Panc1 (cell line): ENCODE measurements at regions not wholly inside any gene's neighbourhood (a gene's known extent, or its start where the extent isn't known, plus 50 kb on each side); places are given as distances from the start of the nearest gene placed in this dataset.

ENCODE experiments used
- ATAC-seq: fragments of 200-7000 bp; cut with Tn5 transposase; 2 replicates; pipeline ENCODE4 v1.9.1; 2020; ENCODE audit warnings: mild to moderate bottlenecking, moderate library complexity
- BruUV-seq: library from RNA; stranded (reverse); fragments of 400-500 nt; replicated peaks from 2 replicates; lab custom pipeline; 2021; lab: Mats Ljungman, UMichigan
- CTCF ChIA-PET: fragments of 300-600 bp; sonication (Branson Sonifier 250); formaldehyde crosslinking; loops from one replicate; lab custom pipeline; 2022; ENCODE audit warnings: antibody characterized with exemption; lab: Charles Lee
- POLR2A ChIA-PET: fragments of 300-600 bp; sonication (Branson Sonifier 250); formaldehyde crosslinking; loops from one replicate; lab custom pipeline; 2022; ENCODE audit warnings: antibody characterized with exemption; lab: Charles Lee
- DNase-seq: peaks from one replicate; pipeline ENCODE4 v3.0.0-alpha.2; 2010; ENCODE audit warnings: low read depth, low spot score
- H3K27ac ChIP-seq: 2 replicates; pipeline ENCODE4 v1.5.1; 2011; ENCODE audit warnings: mild to moderate bottlenecking, low read length, inconsistent platforms
- H3K27me3 ChIP-seq: fragments of 200-500 bp; sonication (Bioruptor generic); 2 replicates; pipeline ENCODE4 v1.6.0; 2014; ENCODE audit warnings: low read length, inconsistent platforms; ENCODE audit not compliant: control insufficient read depth, insufficient read depth
- H3K36me3 ChIP-seq: fragments of 200-500 bp; sonication (Bioruptor generic); 2 replicates; pipeline ENCODE4 v1.5.1; 2014; ENCODE audit warnings: inconsistent platforms, mild to moderate bottlenecking, low read length, moderate library complexity; ENCODE audit not compliant: control insufficient read depth, insufficient read depth
- H3K4me1 ChIP-seq: 2 replicates; pipeline ENCODE4 v1.5.1; 2011; ENCODE audit warnings: inconsistent platforms, mild to moderate bottlenecking, low read length, moderate library complexity; ENCODE audit not compliant: control insufficient read depth, insufficient read depth
- H3K4me3 ChIP-seq, 2 experiments: 2 replicates each; pipeline ENCODE4 v1.5.1; 2011 to 2012; ENCODE audit warnings: low read depth in 2 of 2, low read length in 2 of 2, mild to moderate bottlenecking in 2 of 2, inconsistent platforms in 1 of 2, moderate library complexity in 1 of 2
- H3K9me3 ChIP-seq: fragments of 200-500 bp; sonication (Bioruptor generic); 2 replicates; pipeline ENCODE4 v1.5.1; 2014; ENCODE audit warnings: low read depth, mild to moderate bottlenecking, inconsistent platforms, low read length, moderate library complexity; ENCODE audit not compliant: control insufficient read depth, insufficient read depth
- CTCF ChIP-seq: fragments of 450-650 bp; IDR thresholded peaks from 2 replicates; pipeline ENCODE4 v1.5.1; 2017; ENCODE audit warnings: mild to moderate bottlenecking
- POLR2AphosphoS5 ChIP-seq: IDR thresholded peaks from 2 replicates; pipeline ENCODE4 v1.6.1; 2012; ENCODE audit warnings: mild to moderate bottlenecking, low read depth, low read length, moderate library complexity
- REST ChIP-seq, 2 experiments: IDR thresholded peaks; 2 replicates each; pipeline ENCODE4 v1.6.1; 2011 to 2012; ENCODE audit warnings: low read depth in 2 of 2, control low read depth in 1 of 2, low read length in 1 of 2, mild to moderate bottlenecking in 1 of 2, moderate library complexity in 1 of 2; ENCODE audit not compliant: insufficient read depth in 1 of 2
- SIN3A ChIP-seq: IDR thresholded peaks from 2 replicates; pipeline ENCODE4 v1.6.1; 2012; ENCODE audit warnings: low read depth, mild to moderate bottlenecking, low read length, moderate library complexity, borderline replicate concordance; ENCODE audit not compliant: insufficient read depth
- TCF7L2 ChIP-seq: IDR thresholded peaks from 2 replicates; pipeline ENCODE4 v1.6.1; 2011; ENCODE audit warnings: mild to moderate bottlenecking, low read depth, low read length, inconsistent platforms
- in situ Hi-C: cut with HindIII; loops from 2 replicates; pipeline ENCODE4 v1.10.0; 2016; ENCODE audit warnings: low sequenced_read_pairs, low pct_unique_long_range_greater_than_20kb
- intact Hi-C: fragments of 100-400 bp; cut with micrococcal nuclease; formaldehyde crosslinking; loops from one replicate; pipeline ENCODE4 v1.10.0; 2022; ENCODE audit not compliant: unreplicated experiment

GRCh38 chr4:3863841-3864741 lies 97.9 kb downstream of the ADRA2C start:
- no peak for ATAC-seq
- intact Hi-C loops, result no loop called here
- H3K27me3 ChIP-seq, result no peaks in the 10 kb centered on the region

More at GRCh38 chr4:3863841-3864741, 97.9 kb downstream of the ADRA2C start:
- Histone ChIP-seq H3K4me1 (no peaks in the 10 kb centered on the region), H3K4me3 (no peak overlapping the region), H3K36me3 (no peaks in the 10 kb centered on the region), H3K27ac (no peak overlapping the region), H3K9me3 (no peaks in the 10 kb centered on the region)
- POLR2A ChIA-PET, result no interaction called here
- CTCF ChIA-PET, result interaction anchor here (0.8 kb wide), 1 partner anchor 117 kb away, joined by 3 read pairs; no protein-coding TSS in a partner anchor
- TF ChIP-seq REST (IDR thresholded peaks at IDR 0.05; ENCODE audit: insufficient read depth in 1 of 2, low read depth in 2 of 2, low read length in 1 of 2), result no peak
- TF ChIP-seq TCF7L2, result no peak
- no peak for TF ChIP-seq SIN3A
- TF ChIP-seq CTCF, result no peak
- TF ChIP-seq POLR2AphosphoS5, result no peak
- no peak for DNase-seq
- BruUV-seq, result no TSS peak
- in situ Hi-C loops, result no loop called here
